ENCODE measurements at regions not wholly inside any gene's neighbourhood (a gene's known extent, or its start where the extent isn't known, plus 50 kb on each side); places are given as distances from the start of the nearest gene placed in this dataset.

- TF ChIP-seq CTCF (IDR thresholded peaks at IDR 0.05; ENCODE audit: extremely low read depth, insufficient read depth, missing control alignments), result no peak
- in situ Hi-C loops (cut with MboI; ENCODE audit: low pct_unique_long_range_greater_than_20kb, low sequenced_read_pairs, unreplicated experiment), result no loop called here
- DNase-seq (ENCODE audit: low spot score), result no peak
Observed at GRCh38 chr16:73368715-73369114, 320.8 kb upstream of the ZFHX3 start.

- no peak for DNase-seq (ENCODE audit: low spot score)
- in situ Hi-C loops (cut with MboI; ENCODE audit: low pct_unique_long_range_greater_than_20kb, low sequenced_read_pairs, unreplicated experiment), result no loop called here
Observed at GRCh38 chr16:73365016-73365551, 317.2 kb upstream of the ZFHX3 start.

GRCh38 chr16:73364413-73364812, 316.5 kb upstream of the ZFHX3 start:
- TF ChIP-seq CTCF (IDR thresholded peaks at IDR 0.05; ENCODE audit: extremely low read depth, insufficient read depth, missing control alignments), result no peak

More at GRCh38 chr16:73365016-73365551, 317.2 kb upstream of the ZFHX3 start:
- TF ChIP-seq CTCF (IDR thresholded peaks at IDR 0.05; ENCODE audit: extremely low read depth, insufficient read depth, missing control alignments), result no peak

GRCh38 chr16:73361061-73361460, 313.1 kb upstream of the ZFHX3 start:
- no peak for TF ChIP-seq CTCF (IDR thresholded peaks at IDR 0.05; ENCODE audit: extremely low read depth, insufficient read depth, missing control alignments)
- DNase-seq (ENCODE audit: low spot score), result no peak
- in situ Hi-C loops (cut with MboI; ENCODE audit: low pct_unique_long_range_greater_than_20kb, low sequenced_read_pairs, unreplicated experiment), result no loop called here

More at GRCh38 chr16:73364413-73364812, 316.5 kb upstream of the ZFHX3 start:
- in situ Hi-C loops (cut with MboI; ENCODE audit: low pct_unique_long_range_greater_than_20kb, low sequenced_read_pairs, unreplicated experiment), result no loop called here
- no peak for DNase-seq (ENCODE audit: low spot score)

DNA sequence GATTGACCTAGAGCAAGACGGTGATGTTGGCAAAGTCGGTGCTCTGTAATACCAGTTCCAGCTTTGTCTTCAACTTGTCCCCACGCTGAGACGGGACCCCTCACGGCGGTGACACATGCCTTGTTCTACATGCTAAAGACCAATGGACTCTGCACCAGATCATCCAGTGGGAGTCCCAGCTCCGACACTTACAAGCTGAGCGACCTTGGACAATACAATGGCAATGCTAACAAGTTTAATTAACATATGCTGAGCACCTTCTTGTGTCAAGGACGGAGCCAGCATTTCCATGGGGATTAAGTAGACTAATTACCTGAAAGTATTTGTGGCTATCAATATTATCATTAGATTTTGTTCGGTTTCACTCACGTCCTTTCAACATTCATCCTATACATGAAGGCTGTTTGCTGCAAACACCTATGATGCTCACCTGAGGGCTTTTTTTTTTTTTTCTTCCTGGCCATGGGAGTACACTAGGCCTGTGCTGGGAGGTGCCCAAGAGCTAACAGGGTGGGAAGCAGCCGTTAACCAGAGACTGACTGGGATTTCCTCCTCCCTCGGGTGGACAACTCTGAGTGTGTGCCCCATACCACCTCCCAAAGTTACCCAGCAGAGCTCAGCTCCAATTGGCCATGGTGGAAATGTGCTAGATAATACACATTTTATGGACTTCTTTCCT, 308.6 kb upstream of the ZFHX3 start:
- no peak for TF ChIP-seq CTCF (IDR thresholded peaks at IDR 0.05; ENCODE audit: extremely low read depth, insufficient read depth, missing control alignments)
- in situ Hi-C loops (cut with MboI; ENCODE audit: low pct_unique_long_range_greater_than_20kb, low sequenced_read_pairs, unreplicated experiment), result no loop called here
- no peak for DNase-seq (ENCODE audit: low spot score)

GRCh38 chr16:73355981-73356380, 308.1 kb upstream of the ZFHX3 start:
- TF ChIP-seq CTCF (IDR thresholded peaks at IDR 0.05; ENCODE audit: extremely low read depth, insufficient read depth, missing control alignments), result no peak
- in situ Hi-C loops (cut with MboI; ENCODE audit: low pct_unique_long_range_greater_than_20kb, low sequenced_read_pairs, unreplicated experiment), result no loop called here

More at GRCh38 chr16:73355981-73356380, 308.1 kb upstream of the ZFHX3 start:
- DNase-seq (ENCODE audit: low spot score), result no peak

Data from GM13977 (cell line).